OCI-LY1 (cell line): ENCODE measurements at regions not wholly inside any gene's neighbourhood (a gene's known extent, or its start where the extent isn't known, plus 50 kb on each side); places are given as distances from the start of the nearest gene placed in this dataset.
A peak's percentile ranks its signal among the peaks of the same experiment; 100 is the strongest.

Experiments
- H2AFZ ChIP-seq: fragments of 200-600 bp; sonication (generic), shearing (Covaris generic); 2 replicates; pipeline ENCODE4 v1.6.0; 2014; ENCODE audit warnings: antibody characterized with exemption, mild to moderate bottlenecking, low read length
- H3F3A ChIP-seq: fragments of 200-600 bp; sonication (generic), shearing (Covaris generic); 2 replicates; pipeline ENCODE4 v1.6.0; 2014; ENCODE audit warnings: mild to moderate bottlenecking, antibody characterized with exemption, low read length, moderate library complexity; ENCODE audit not compliant: insufficient read depth
- H3K27ac ChIP-seq: fragments of 200-600 bp; sonication (generic); 2 replicates; pipeline ENCODE4 v1.5.1; 2014; ENCODE audit warnings: low read length, mixed run types, mild to moderate bottlenecking, low read depth; ENCODE audit not compliant: poor library complexity, severe bottlenecking
- H3K27me3 ChIP-seq: fragments of 200-600 bp; sonication (generic); 2 replicates; pipeline ENCODE4 v1.6.0; 2014; ENCODE audit warnings: antibody characterized with exemption, mild to moderate bottlenecking, low read length, moderate library complexity; ENCODE audit not compliant: insufficient read depth
- H3K36me3 ChIP-seq: fragments of 200-600 bp; sonication (generic); 2 replicates; pipeline ENCODE4 v1.6.1; 2014; ENCODE audit warnings: mild to moderate bottlenecking, antibody characterized with exemption, low read length, moderate library complexity, mixed read lengths; ENCODE audit not compliant: insufficient read depth
- H3K4me1 ChIP-seq: fragments of 200-600 bp; sonication (generic); 2 replicates; pipeline ENCODE4 v1.5.1; 2014; ENCODE audit warnings: mild to moderate bottlenecking, low read length, moderate library complexity; ENCODE audit not compliant: insufficient read depth, severe bottlenecking
- H3K4me2 ChIP-seq: fragments of 200-600 bp; sonication (generic), shearing (Covaris generic); 2 replicates; pipeline ENCODE4 v1.6.1; 2014; ENCODE audit warnings: low read length
- H3K4me3 ChIP-seq: fragments of 200-600 bp; sonication (generic); 2 replicates; pipeline ENCODE4 v1.5.1; 2014; ENCODE audit warnings: low read length, low read depth, mild to moderate bottlenecking, mixed read lengths; ENCODE audit not compliant: poor library complexity, severe bottlenecking
- H3K79me2 ChIP-seq: fragments of 200-600 bp; shearing (Covaris generic); 2 replicates; pipeline ENCODE4 v1.6.1; 2016; ENCODE audit warnings: mixed run types, low read length, mixed read lengths; ENCODE audit not compliant: insufficient read depth
- H3K9ac ChIP-seq: fragments of 200-600 bp; sonication (generic), shearing (Covaris generic); 2 replicates; pipeline ENCODE4 v1.6.1; 2014; ENCODE audit warnings: mild to moderate bottlenecking, low read length, mixed read lengths
- H3K9me2 ChIP-seq: fragments of 200-600 bp; sonication (generic), shearing (Covaris generic); 2 replicates; pipeline ENCODE4 v1.6.1; 2014; ENCODE audit warnings: low read depth, mild to moderate bottlenecking, low read length, mixed read lengths
- H3K9me3 ChIP-seq: fragments of 200-600 bp; shearing (Covaris generic); 2 replicates; pipeline ENCODE4 v1.6.1; 2014; ENCODE audit warnings: low read length, mixed read lengths
- H4K20me1 ChIP-seq: fragments of 200-600 bp; sonication (generic), shearing (Covaris generic); 2 replicates; pipeline ENCODE4 v1.6.0; 2016; ENCODE audit warnings: mild to moderate bottlenecking, low read length; ENCODE audit not compliant: insufficient read depth
- EZH2 ChIP-seq: fragments of 200-600 bp; sonication (generic), shearing (Covaris generic); IDR thresholded peaks from 2 replicates; pipeline ENCODE4 v1.8.0; 2017; ENCODE audit warnings: borderline replicate concordance, mixed run types, mild to moderate bottlenecking, antibody characterized with exemption, low read length, moderate library complexity, mixed read lengths
- TF ChIP-seq, protein P1 (sequence below): fragments of 200-600 bp; sonication (generic), shearing (Covaris generic); IDR thresholded peaks from 2 replicates; pipeline ENCODE4 v1.5.1; 2017; ENCODE audit warnings: mild to moderate bottlenecking, antibody characterized with exemption, low read length, moderate library complexity, mixed read lengths

- Histone ChIP-seq H3K4me1 (no peaks in the 10 kb centered on the region), H3K9me2 (no peaks in the 10 kb centered on the region), H3F3A (no peaks in the 10 kb centered on the region), H3K36me3 (no peaks in the 10 kb centered on the region), H2AFZ (no peak overlapping the region), H3K4me3 (no peak overlapping the region), H3K79me2 (no peaks in the 10 kb centered on the region), H4K20me1 (no peaks in the 10 kb centered on the region), H3K9me3 (no peaks in the 10 kb centered on the region), H3K4me2 (no peak overlapping the region), H3K27ac (no peak overlapping the region), H3K27me3 (no peaks in the 10 kb centered on the region), H3K9ac (no peak overlapping the region)
- TF ChIP-seq, protein P1, sequence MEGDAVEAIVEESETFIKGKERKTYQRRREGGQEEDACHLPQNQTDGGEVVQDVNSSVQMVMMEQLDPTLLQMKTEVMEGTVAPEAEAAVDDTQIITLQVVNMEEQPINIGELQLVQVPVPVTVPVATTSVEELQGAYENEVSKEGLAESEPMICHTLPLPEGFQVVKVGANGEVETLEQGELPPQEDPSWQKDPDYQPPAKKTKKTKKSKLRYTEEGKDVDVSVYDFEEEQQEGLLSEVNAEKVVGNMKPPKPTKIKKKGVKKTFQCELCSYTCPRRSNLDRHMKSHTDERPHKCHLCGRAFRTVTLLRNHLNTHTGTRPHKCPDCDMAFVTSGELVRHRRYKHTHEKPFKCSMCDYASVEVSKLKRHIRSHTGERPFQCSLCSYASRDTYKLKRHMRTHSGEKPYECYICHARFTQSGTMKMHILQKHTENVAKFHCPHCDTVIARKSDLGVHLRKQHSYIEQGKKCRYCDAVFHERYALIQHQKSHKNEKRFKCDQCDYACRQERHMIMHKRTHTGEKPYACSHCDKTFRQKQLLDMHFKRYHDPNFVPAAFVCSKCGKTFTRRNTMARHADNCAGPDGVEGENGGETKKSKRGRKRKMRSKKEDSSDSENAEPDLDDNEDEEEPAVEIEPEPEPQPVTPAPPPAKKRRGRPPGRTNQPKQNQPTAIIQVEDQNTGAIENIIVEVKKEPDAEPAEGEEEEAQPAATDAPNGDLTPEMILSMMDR = peak; percentile 9; the same call in 1 of the 2 replicates
- no peak for TF ChIP-seq EZH2
Measured at GRCh38 chr4:89610236-89610635, 226.7 kb downstream of the SNCA start.

GRCh38 chr4:89609756-89610155 is 227.2 kb downstream of the SNCA start:
- H3K79me2 ChIP-seq = no peaks in the 10 kb centered on the region
- no peaks in the 10 kb centered on the region for H3K4me1 ChIP-seq
- TF ChIP-seq, protein P1 = no peak
- TF ChIP-seq EZH2 = no peak
- no peak overlapping the region for H3K9ac ChIP-seq
- no peak overlapping the region for H2AFZ ChIP-seq
- H3K4me2 ChIP-seq = no peak overlapping the region
- no peak overlapping the region for H3K27ac ChIP-seq
- no peaks in the 10 kb centered on the region for H3F3A ChIP-seq
- no peaks in the 10 kb centered on the region for H3K9me2 ChIP-seq
- no peaks in the 10 kb centered on the region for H3K36me3 ChIP-seq
- H4K20me1 ChIP-seq = no peaks in the 10 kb centered on the region
- H3K9me3 ChIP-seq = no peaks in the 10 kb centered on the region
- H3K4me3 ChIP-seq = no peak overlapping the region
- no peaks in the 10 kb centered on the region for H3K27me3 ChIP-seq

DNA sequence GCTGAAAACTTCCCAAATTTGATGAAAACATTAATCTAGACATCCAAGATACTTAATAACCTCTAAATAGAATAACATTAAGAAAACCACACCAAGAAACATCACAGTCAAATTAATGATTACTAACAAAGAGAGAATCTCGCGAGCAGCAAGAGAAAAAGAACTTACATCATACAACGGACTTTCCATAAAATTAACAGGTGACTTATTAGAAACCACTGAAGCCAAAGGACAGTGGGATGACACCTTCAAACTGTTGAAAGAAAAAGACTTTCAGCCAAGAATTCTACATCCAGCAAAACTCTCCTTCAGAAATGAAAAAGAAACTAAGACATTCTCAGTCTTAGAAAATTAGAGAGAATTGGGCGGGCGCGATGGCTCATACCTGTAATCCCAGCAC is 232.0 kb downstream of the SNCA start:
- H3K4me3 ChIP-seq = no peak overlapping the region
- TF ChIP-seq, protein P1 = no peak
- no peak for TF ChIP-seq EZH2
- H3K9me3 ChIP-seq = no peaks in the 10 kb centered on the region
- no peaks in the 10 kb centered on the region for H4K20me1 ChIP-seq
- no peaks in the 10 kb centered on the region for H3K4me1 ChIP-seq
- H3K9ac ChIP-seq = no peak overlapping the region
- no peaks in the 10 kb centered on the region for H3K36me3 ChIP-seq
- H3F3A ChIP-seq = no peaks in the 10 kb centered on the region
- H3K4me2 ChIP-seq = no peak overlapping the region
- H3K27me3 ChIP-seq = no peaks in the 10 kb centered on the region
- no peak overlapping the region for H3K27ac ChIP-seq
- H3K9me2 ChIP-seq = no peaks in the 10 kb centered on the region
- H2AFZ ChIP-seq = no peak overlapping the region
- no peaks in the 10 kb centered on the region for H3K79me2 ChIP-seq
